ENCODE measurements at regions not wholly inside any gene's neighbourhood (a gene's known extent, or its start where the extent isn't known, plus 50 kb on each side); places are given as distances from the start of the nearest gene placed in this dataset.
A peak's percentile ranks its signal among the peaks of the same experiment; 100 is the strongest.

DNA sequence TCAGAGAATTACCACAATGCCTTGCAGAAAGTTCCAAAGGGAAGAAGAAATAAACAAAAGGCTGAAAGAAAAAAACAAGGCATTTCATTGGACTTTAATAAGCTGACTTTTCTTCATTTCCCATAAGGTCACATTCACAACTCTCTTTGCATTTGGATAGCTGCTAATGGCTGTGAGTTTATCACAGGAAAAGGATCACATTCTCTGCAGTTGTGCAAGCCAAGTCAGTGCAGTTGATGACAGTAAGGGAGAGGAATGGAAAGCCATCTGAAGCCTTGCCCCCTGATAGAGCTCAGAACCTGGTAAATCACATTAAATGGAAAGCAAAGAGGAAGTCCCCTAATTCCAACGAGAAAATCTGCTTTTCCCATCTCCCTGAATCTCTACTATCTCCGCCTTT, 950.6 kb downstream of the CNTNAP5 start:
- Histone ChIP-seq H4K8ac (ENCODE audit: low read length) (no peak overlapping the region), H3K9me3 (ENCODE audit: control insufficient read depth, low read length) (no peaks in the 10 kb centered on the region), H2BK12ac (ENCODE audit: low read length in 2 of 2) (no peak overlapping the region), H2BK5ac (ENCODE audit: low read depth, low read length, poor library complexity, severe bottlenecking) (no peak overlapping the region), H3K27ac (ENCODE audit: low read length, poor library complexity, severe bottlenecking) (no peak overlapping the region), H3K23ac (ENCODE audit: low read length in 2 of 2) (no peak overlapping the region), H2AFZ (ENCODE audit: low read depth, low read length) (no peak overlapping the region), H3K36me3 (ENCODE audit: control insufficient read depth in 1 of 2, insufficient read depth in 2 of 2, low read depth in 1 of 2, low read length in 2 of 2) (no peaks in the 10 kb centered on the region), H3K9ac (ENCODE audit: low read length) (no peak overlapping the region), H2BK120ac (ENCODE audit: low read depth, low read length) (no peak overlapping the region), H3K27me3 (ENCODE audit: control insufficient read depth in 1 of 2, insufficient read depth in 1 of 2, low read length in 2 of 2) (no peaks in the 10 kb centered on the region), H3K18ac (ENCODE audit: low read depth in 1 of 2, low read length in 2 of 2) (no peak overlapping the region), H3K4me3 (ENCODE audit: insufficient read depth in 1 of 2, low read depth in 1 of 2, low read length in 2 of 2) (no peak overlapping the region), H3K4me1 (ENCODE audit: control insufficient read depth, insufficient read depth, low read depth, low read length) (peaks cover 6% of the 10 kb centered on the region), H3K4ac (ENCODE audit: low read depth in 1 of 2, low read length in 2 of 2) (no peak overlapping the region), H2AK5ac (ENCODE audit: low read length, severe bottlenecking) (no peak overlapping the region), H4K91ac (ENCODE audit: low read length) (no peak overlapping the region), H3K4me2 (ENCODE audit: low read length, poor library complexity, severe bottlenecking) (no peak overlapping the region), H3K79me1 (replicated peaks; ENCODE audit: low read length, poor library complexity, severe bottlenecking) (no peaks in the 10 kb centered on the region), H2BK15ac (ENCODE audit: low read depth, poor library complexity, severe bottlenecking) (no peak overlapping the region), H3K14ac (ENCODE audit: low read length in 2 of 2) (no peak overlapping the region)
- WGBS = no CpG with 5 or more reads among the region's 2 CpGs
- DNase-seq = peak; percentile 42

DNA sequence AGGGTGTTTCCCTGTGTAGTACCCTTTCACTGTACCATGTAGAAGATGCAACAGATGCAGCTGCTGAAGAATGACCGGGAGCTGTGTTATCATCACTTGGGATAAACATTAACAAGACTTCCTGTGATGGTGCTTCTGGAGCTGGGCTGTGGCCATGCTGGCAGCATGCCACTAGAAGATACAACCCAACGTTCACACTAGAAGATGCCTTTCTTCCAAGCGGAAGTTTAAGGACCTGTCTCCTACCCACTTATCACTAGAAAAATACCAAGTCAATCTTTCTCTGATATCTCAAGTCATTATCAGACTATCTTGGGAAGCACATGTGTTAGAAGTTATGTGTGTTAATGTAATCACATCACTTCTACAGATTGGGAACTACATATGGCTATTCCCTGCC, 953.5 kb downstream of the CNTNAP5 start:
- Histone ChIP-seq H3K9ac (ENCODE audit: low read length) (no peak overlapping the region), H3K4me3 (ENCODE audit: insufficient read depth in 1 of 2, low read depth in 1 of 2, low read length in 2 of 2) (no peak overlapping the region), H2BK15ac (ENCODE audit: low read depth, poor library complexity, severe bottlenecking) (no peak overlapping the region), H4K91ac (ENCODE audit: low read length) (no peak overlapping the region), H3K4ac (ENCODE audit: low read depth in 1 of 2, low read length in 2 of 2) (no peak overlapping the region), H3K27me3 (ENCODE audit: control insufficient read depth in 1 of 2, insufficient read depth in 1 of 2, low read length in 2 of 2) (no peaks in the 10 kb centered on the region), H3K23ac (ENCODE audit: low read length in 2 of 2) (peak overlapping the region in 1 of 2 experiments; percentile 63), H3K27ac (ENCODE audit: low read length, poor library complexity, severe bottlenecking) (no peak overlapping the region), H3K4me1 (ENCODE audit: control insufficient read depth, insufficient read depth, low read depth, low read length) (peaks cover 9% of the 10 kb centered on the region), H2BK120ac (ENCODE audit: low read depth, low read length) (no peak overlapping the region), H3K36me3 (ENCODE audit: control insufficient read depth in 1 of 2, insufficient read depth in 2 of 2, low read depth in 1 of 2, low read length in 2 of 2) (no peaks in the 10 kb centered on the region), H2AK5ac (ENCODE audit: low read length, severe bottlenecking) (peak overlapping the region; percentile 43), H3K79me1 (replicated peaks; ENCODE audit: low read length, poor library complexity, severe bottlenecking) (no peaks in the 10 kb centered on the region), H2BK12ac (ENCODE audit: low read length in 2 of 2) (no peak overlapping the region), H3K14ac (ENCODE audit: low read length in 2 of 2) (no peak overlapping the region), H2BK5ac (ENCODE audit: low read depth, low read length, poor library complexity, severe bottlenecking) (no peak overlapping the region), H3K18ac (ENCODE audit: low read depth in 1 of 2, low read length in 2 of 2) (no peak overlapping the region), H2AFZ (ENCODE audit: low read depth, low read length) (no peak overlapping the region), H4K8ac (ENCODE audit: low read length) (no peak overlapping the region), H3K4me2 (ENCODE audit: low read length, poor library complexity, severe bottlenecking) (no peak overlapping the region), H3K9me3 (ENCODE audit: control insufficient read depth, low read length) (no peaks in the 10 kb centered on the region)
- WGBS = 17% methylated on average over 2 of the region's 3 CpGs
- DNase-seq = peak; percentile 34

DNA sequence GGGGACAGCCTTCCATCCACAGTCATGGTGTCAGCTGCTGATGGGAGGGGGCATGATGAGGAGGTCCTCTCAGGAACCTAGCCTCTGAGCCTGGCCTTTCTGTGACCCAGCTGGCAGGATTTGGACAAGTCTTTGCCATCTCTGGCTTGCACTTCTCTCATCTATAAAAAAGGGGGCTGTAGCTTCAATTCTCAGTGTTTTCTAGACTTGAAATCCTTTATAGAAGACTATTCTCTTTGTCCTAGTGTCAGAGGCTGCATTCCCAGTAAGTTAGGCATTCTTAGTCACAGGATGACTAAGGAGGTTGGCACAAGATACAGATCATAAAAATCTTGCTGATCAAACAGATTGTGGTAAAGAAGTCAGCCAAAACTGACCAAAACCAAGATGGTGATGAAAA, 958.5 kb downstream of the CNTNAP5 start:
- no peak overlapping the region for H3K4me2 ChIP-seq (ENCODE audit: low read length, poor library complexity, severe bottlenecking)
- no peak overlapping the region for H2BK15ac ChIP-seq (ENCODE audit: low read depth, poor library complexity, severe bottlenecking)
- H2BK12ac ChIP-seq (ENCODE audit: low read length in 2 of 2) = peak overlapping the region in 1 of 2 experiments; percentile 28
- H3K36me3 ChIP-seq (ENCODE audit: control insufficient read depth in 1 of 2, insufficient read depth in 2 of 2, low read depth in 1 of 2, low read length in 2 of 2) = no peaks in the 10 kb centered on the region
- H3K4me1 ChIP-seq (ENCODE audit: control insufficient read depth, insufficient read depth, low read depth, low read length) = peaks cover 5% of the 10 kb centered on the region
- H2BK5ac ChIP-seq (ENCODE audit: low read depth, low read length, poor library complexity, severe bottlenecking) = no peak overlapping the region
- peak overlapping the region in 1 of 2 experiments; percentile 36 for H3K4me3 ChIP-seq (ENCODE audit: insufficient read depth in 1 of 2, low read depth in 1 of 2, low read length in 2 of 2)
- H3K9ac ChIP-seq (ENCODE audit: low read length) = peak overlapping the region; percentile 38
- no peak overlapping the region for H4K8ac ChIP-seq (ENCODE audit: low read length)
- no peak overlapping the region for H4K91ac ChIP-seq (ENCODE audit: low read length)
- no peaks in the 10 kb centered on the region for H3K27me3 ChIP-seq (ENCODE audit: control insufficient read depth in 1 of 2, insufficient read depth in 1 of 2, low read length in 2 of 2)
- H2BK120ac ChIP-seq (ENCODE audit: low read depth, low read length) = no peak overlapping the region
- peak overlapping the region; percentile 69 for H3K27ac ChIP-seq (ENCODE audit: low read length, poor library complexity, severe bottlenecking)
- peak overlapping the region in 1 of 2 experiments; percentile 56 for H3K18ac ChIP-seq (ENCODE audit: low read depth in 1 of 2, low read length in 2 of 2)
- H3K14ac ChIP-seq (ENCODE audit: low read length in 2 of 2) = no peak overlapping the region
- H3K79me1 ChIP-seq (replicated peaks; ENCODE audit: low read length, poor library complexity, severe bottlenecking) = no peaks in the 10 kb centered on the region
- peak; percentile 37 for DNase-seq
- peak overlapping the region; percentile 72 for H2AFZ ChIP-seq (ENCODE audit: low read depth, low read length)
- H3K4ac ChIP-seq (ENCODE audit: low read depth in 1 of 2, low read length in 2 of 2) = no peak overlapping the region
- H3K9me3 ChIP-seq (ENCODE audit: control insufficient read depth, low read length) = no peaks in the 10 kb centered on the region
- H3K23ac ChIP-seq (ENCODE audit: low read length in 2 of 2) = no peak overlapping the region
- peak overlapping the region; percentile 87 for H2AK5ac ChIP-seq (ENCODE audit: low read length, severe bottlenecking)

DNA sequence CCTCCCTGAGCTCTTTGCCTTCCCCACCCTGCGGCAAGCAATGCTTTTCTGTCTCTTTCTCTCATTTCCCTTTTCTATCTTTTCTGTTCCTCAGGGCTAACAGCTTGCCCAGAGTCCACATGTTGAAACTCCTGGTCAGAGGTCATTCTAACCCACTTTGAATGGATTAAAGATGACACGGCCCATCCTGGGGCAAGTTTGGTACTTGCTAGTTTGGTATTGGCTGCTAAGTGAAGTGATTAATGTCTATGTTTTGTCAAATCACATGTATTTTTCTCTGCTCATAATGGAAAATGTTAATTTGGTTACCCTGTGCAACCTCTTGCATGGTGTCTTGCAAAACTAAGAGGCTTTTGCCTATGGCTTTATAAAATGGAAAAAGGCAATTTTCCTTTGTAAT, 960.2 kb downstream of the CNTNAP5 start:
- no peaks in the 10 kb centered on the region for H3K36me3 ChIP-seq (ENCODE audit: control insufficient read depth in 1 of 2, insufficient read depth in 2 of 2, low read depth in 1 of 2, low read length in 2 of 2)

More for the DNA sequence above, 960.2 kb downstream of the CNTNAP5 start:
- peak overlapping the region in 1 of 2 experiments; percentile 24 for H3K4me3 ChIP-seq (ENCODE audit: insufficient read depth in 1 of 2, low read depth in 1 of 2, low read length in 2 of 2)
- H3K27me3 ChIP-seq (ENCODE audit: control insufficient read depth in 1 of 2, insufficient read depth in 1 of 2, low read length in 2 of 2) = no peaks in the 10 kb centered on the region
- H2AK5ac ChIP-seq (ENCODE audit: low read length, severe bottlenecking) = no peak overlapping the region
- no peak overlapping the region for H3K23ac ChIP-seq (ENCODE audit: low read length in 2 of 2)
- no peak overlapping the region for H4K91ac ChIP-seq (ENCODE audit: low read length)
- H3K4me1 ChIP-seq (ENCODE audit: control insufficient read depth, insufficient read depth, low read depth, low read length) = peaks cover 4% of the 10 kb centered on the region
- H3K9ac ChIP-seq (ENCODE audit: low read length) = no peak overlapping the region
- no peak overlapping the region for H2BK120ac ChIP-seq (ENCODE audit: low read depth, low read length)
- no peak overlapping the region for H3K4me2 ChIP-seq (ENCODE audit: low read length, poor library complexity, severe bottlenecking)
- H3K4ac ChIP-seq (ENCODE audit: low read depth in 1 of 2, low read length in 2 of 2) = no peak overlapping the region
- H3K9me3 ChIP-seq (ENCODE audit: control insufficient read depth, low read length) = no peaks in the 10 kb centered on the region
- no peak overlapping the region for H2BK5ac ChIP-seq (ENCODE audit: low read depth, low read length, poor library complexity, severe bottlenecking)
- no peak overlapping the region for H2BK15ac ChIP-seq (ENCODE audit: low read depth, poor library complexity, severe bottlenecking)
- peak overlapping the region; percentile 28 for H4K8ac ChIP-seq (ENCODE audit: low read length)
- 66% methylated on average over 2 of the region's 2 CpGs for WGBS
- DNase-seq = peak; percentile 29
- H2AFZ ChIP-seq (ENCODE audit: low read depth, low read length) = no peak overlapping the region
- no peak overlapping the region for H2BK12ac ChIP-seq (ENCODE audit: low read length in 2 of 2)
- H3K14ac ChIP-seq (ENCODE audit: low read length in 2 of 2) = no peak overlapping the region
- H3K18ac ChIP-seq (ENCODE audit: low read depth in 1 of 2, low read length in 2 of 2) = peak overlapping the region; percentile 38 to 39
- no peak overlapping the region for H3K27ac ChIP-seq (ENCODE audit: low read length, poor library complexity, severe bottlenecking)
- H3K79me1 ChIP-seq (replicated peaks; ENCODE audit: low read length, poor library complexity, severe bottlenecking) = no peaks in the 10 kb centered on the region
